ENCODE measurements at regions not wholly inside any gene's neighbourhood (a gene's known extent, or its start where the extent isn't known, plus 50 kb on each side); places are given as distances from the start of the nearest gene placed in this dataset.

DNA sequence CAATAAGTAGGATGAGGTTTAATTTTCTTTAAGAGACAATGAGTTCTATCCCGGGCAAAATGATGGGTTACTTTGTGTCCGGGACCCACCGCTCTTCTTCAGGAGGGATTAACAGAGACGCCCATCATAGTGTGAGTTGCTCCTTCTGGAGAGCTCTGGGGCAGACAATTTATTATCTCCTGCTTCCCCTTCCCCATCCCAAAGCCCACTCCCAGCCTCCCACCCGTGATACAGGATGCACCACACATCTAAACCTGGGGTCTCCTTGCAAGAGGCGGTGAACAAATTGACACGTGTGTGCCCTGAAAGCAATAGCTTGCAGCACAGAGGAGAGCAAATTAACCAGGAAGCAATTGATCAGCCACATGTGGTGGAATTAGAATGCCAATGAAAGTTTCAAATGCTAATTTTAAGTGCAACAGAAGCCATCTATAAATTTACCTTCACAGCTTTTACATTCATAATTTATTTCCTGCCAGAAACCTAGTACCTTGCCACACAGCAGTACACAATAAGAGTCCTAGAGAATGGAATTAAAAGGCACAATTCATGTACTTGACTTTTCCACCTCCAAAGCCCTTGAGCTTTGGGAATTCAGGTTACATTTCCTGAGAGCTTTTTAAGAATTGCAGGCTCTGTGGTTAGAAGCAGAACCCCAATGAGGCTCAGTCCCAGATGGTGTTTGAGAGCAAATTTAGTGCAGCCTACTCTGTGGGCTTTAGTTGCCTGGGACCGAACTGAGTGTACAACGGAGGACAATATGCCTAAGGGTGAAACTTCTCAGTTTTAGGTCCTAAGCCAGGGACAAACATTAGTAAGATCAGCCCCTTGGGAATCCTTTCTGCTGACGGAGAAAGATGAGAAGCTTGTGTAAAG, 399.6 kb downstream of the MED10 start:
- WGBS, 2 donors, result 64 to 66% methylated on average over 10 of the region's 10 CpGs
- no peak overlapping the region for H3K4me3 ChIP-seq (ENCODE audit: low read depth, poor library complexity, severe bottlenecking)
- DNase-seq (ENCODE audit: low spot score in 2 of 2), result no peak
- TF ChIP-seq, protein P1, sequence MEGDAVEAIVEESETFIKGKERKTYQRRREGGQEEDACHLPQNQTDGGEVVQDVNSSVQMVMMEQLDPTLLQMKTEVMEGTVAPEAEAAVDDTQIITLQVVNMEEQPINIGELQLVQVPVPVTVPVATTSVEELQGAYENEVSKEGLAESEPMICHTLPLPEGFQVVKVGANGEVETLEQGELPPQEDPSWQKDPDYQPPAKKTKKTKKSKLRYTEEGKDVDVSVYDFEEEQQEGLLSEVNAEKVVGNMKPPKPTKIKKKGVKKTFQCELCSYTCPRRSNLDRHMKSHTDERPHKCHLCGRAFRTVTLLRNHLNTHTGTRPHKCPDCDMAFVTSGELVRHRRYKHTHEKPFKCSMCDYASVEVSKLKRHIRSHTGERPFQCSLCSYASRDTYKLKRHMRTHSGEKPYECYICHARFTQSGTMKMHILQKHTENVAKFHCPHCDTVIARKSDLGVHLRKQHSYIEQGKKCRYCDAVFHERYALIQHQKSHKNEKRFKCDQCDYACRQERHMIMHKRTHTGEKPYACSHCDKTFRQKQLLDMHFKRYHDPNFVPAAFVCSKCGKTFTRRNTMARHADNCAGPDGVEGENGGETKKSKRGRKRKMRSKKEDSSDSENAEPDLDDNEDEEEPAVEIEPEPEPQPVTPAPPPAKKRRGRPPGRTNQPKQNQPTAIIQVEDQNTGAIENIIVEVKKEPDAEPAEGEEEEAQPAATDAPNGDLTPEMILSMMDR (IDR thresholded peaks at IDR 0.05), result no peak
- no peak for TF ChIP-seq POLR2A (IDR thresholded peaks at IDR 0.05)
- intact Hi-C loops (cut with DNase I; ENCODE audit: low total_unique reads), result no loop called here

DNA sequence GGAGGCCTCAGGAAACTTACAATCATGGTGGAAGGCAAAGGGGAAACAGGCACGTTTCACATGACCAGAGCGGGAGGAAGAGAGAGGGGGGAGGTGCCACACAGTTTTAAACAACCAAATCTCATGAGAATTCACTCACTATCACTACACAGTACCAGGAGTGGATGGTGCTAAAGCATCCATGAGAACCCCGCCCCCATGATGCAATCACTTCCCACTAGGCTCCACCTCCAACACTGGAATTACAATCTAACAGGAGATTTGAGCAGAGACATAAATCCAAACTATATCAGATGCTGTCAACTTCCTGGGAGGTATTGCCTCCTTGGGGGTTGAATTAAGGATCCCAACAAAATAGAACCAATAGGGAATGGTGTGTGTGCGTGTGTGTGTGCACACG, 407.1 kb downstream of the MED10 start:
- intact Hi-C loops (cut with DNase I; ENCODE audit: low total_unique reads), result no loop called here
- 84 to 87% methylated on average over 5 of the region's 5 CpGs for WGBS, 2 donors
- H3K4me3 ChIP-seq (ENCODE audit: low read depth, poor library complexity, severe bottlenecking), result no peak overlapping the region
- TF ChIP-seq, protein P1 (IDR thresholded peaks at IDR 0.05), result no peak
- no peak for TF ChIP-seq POLR2A (IDR thresholded peaks at IDR 0.05)
- DNase-seq (ENCODE audit: low spot score in 2 of 2), result no peak

DNA sequence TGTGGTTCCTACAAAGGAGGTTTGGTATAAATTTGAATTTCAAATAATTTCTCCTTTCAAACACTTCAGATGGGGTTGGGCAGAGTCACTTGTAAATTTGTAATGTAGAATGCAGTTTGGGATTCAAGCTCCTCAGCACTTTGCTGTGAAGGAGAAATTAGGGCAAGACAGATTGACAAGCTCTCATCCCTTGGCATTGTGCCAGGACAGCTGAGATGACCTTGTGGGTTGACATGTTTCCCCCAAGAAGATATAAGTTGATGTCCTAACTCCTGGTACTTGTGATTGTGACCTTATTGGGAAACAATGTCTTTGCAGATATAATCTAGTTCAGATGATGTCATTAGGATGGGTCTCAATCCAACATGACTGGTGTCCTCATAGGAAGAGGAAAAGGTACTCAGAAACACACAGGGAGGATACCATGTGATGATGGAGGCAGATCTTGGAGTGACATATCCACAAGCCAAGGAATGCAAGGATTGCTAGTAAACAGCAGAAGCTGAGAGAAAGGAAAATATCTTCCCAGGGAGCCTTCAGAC, 408.3 kb downstream of the MED10 start:
- H3K4me3 ChIP-seq (ENCODE audit: low read depth, poor library complexity, severe bottlenecking), result no peak overlapping the region
- no peak for DNase-seq (ENCODE audit: low spot score in 2 of 2)
- TF ChIP-seq, protein P1 (IDR thresholded peaks at IDR 0.05), result no peak
- no peak for TF ChIP-seq POLR2A (IDR thresholded peaks at IDR 0.05)
- intact Hi-C loops (cut with DNase I; ENCODE audit: low total_unique reads), result no loop called here

DNA sequence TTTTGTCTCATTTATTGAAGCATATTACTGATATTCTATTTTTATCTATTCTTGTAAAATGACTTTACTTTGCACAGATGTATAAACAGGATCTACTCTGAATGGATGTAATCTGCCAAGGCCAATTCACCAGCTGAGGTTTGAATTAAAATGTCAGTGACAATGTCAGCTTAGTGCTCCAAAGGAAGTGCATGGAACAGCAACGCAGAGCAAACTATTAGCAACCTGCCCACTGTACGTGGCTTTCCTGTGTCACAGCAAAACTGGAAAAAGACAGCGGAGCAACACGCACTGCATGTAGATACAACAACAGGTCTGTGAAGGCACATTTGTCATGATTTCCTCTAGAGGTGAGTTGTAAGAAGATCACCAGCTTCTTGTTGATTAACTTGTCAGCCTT, 409.4 kb downstream of the MED10 start:
- H3K4me3 ChIP-seq (ENCODE audit: low read depth, poor library complexity, severe bottlenecking), result no peak overlapping the region
- WGBS, 2 donors, result 79 to 85% methylated on average over 4 of the region's 4 CpGs
- intact Hi-C loops (cut with DNase I; ENCODE audit: low total_unique reads), result no loop called here
- TF ChIP-seq, protein P1 (IDR thresholded peaks at IDR 0.05), result no peak
- no peak for TF ChIP-seq POLR2A (IDR thresholded peaks at IDR 0.05)
- no peak for DNase-seq (ENCODE audit: low spot score in 2 of 2)

DNA sequence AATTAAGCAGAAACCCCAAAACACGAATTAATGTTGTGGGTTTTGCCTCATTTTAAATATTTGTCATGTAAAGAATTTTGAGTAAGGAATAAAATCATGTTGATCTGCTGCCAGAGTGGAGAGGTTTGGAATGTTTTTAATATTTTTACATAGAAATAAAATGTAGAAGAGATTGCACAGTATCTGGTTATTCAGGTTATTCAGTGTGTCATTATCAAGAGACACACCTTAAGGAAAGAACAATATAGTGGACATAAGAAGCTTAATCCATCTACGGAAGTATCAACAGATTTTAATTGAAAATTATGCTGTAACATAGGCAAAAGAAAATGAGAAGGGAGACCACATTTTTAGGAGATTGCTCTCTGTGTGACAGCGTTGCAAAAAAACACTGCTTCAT, 410.4 kb downstream of the MED10 start:
- no peak overlapping the region for H3K4me3 ChIP-seq (ENCODE audit: low read depth, poor library complexity, severe bottlenecking)
- intact Hi-C loops (cut with DNase I; ENCODE audit: low total_unique reads), result no loop called here
- no peak for TF ChIP-seq POLR2A (IDR thresholded peaks at IDR 0.05)
- TF ChIP-seq, protein P1 (IDR thresholded peaks at IDR 0.05), result no peak
- no peak for DNase-seq (ENCODE audit: low spot score in 2 of 2)
- 51 to 52% methylated on average over 3 of the region's 3 CpGs for WGBS, 2 donors
